Right kidney (tissue), 1 donor: ENCODE measurements at regions not wholly inside any gene's neighbourhood (a gene's known extent, or its start where the extent isn't known, plus 50 kb on each side); places are given as distances from the start of the nearest gene placed in this dataset.

Experiments
- DNase-seq: peaks from one replicate; pipeline ENCODE4 v3.0.0-alpha.2; 2016

- DNase-seq, result no peak
Observed at GRCh38 chr4:1476140-1476513, 69.9 kb upstream of the NKX1-1 start.

GRCh38 chr4:1475277-1476139 is 69.3 kb upstream of the NKX1-1 start:
- DNase-seq, result no peak

GRCh38 chr4:1474126-1475090 is 68.2 kb upstream of the NKX1-1 start:
- no peak for DNase-seq

GRCh38 chr4:1473718-1474117 is 67.5 kb upstream of the NKX1-1 start:
- DNase-seq, result no peak

- DNase-seq, result no peak
Observed at GRCh38 chr4:1472911-1473518, 66.8 kb upstream of the NKX1-1 start.

GRCh38 chr4:1472148-1472797 is 66.0 kb upstream of the NKX1-1 start:
- DNase-seq, result no peak

GRCh38 chr4:1471443-1472147 is 65.4 kb upstream of the NKX1-1 start:
- no peak for DNase-seq

GRCh38 chr4:1470816-1471442 is 64.7 kb upstream of the NKX1-1 start:
- DNase-seq, result no peak

- DNase-seq, result no peak
Observed at GRCh38 chr4:1470393-1470670, 64.1 kb upstream of the NKX1-1 start.

- DNase-seq, result no peak
Observed at GRCh38 chr4:1469607-1470392, 63.6 kb upstream of the NKX1-1 start.

GRCh38 chr4:1469043-1469442 is 62.8 kb upstream of the NKX1-1 start:
- no peak for DNase-seq

- DNase-seq, result no peak
Observed at GRCh38 chr4:1467581-1468458, 61.6 kb upstream of the NKX1-1 start.

- no peak for DNase-seq
Observed at GRCh38 chr4:1466863-1467165, 60.6 kb upstream of the NKX1-1 start.

- DNase-seq, result no peak
Observed at GRCh38 chr4:1466034-1466862, 60.0 kb upstream of the NKX1-1 start.

- no peak for DNase-seq
Observed at GRCh38 chr4:1465173-1466033, 59.2 kb upstream of the NKX1-1 start.

GRCh38 chr4:1464581-1465171 is 58.4 kb upstream of the NKX1-1 start:
- no peak for DNase-seq

GRCh38 chr4:1463927-1464540 is 57.8 kb upstream of the NKX1-1 start:
- no peak for DNase-seq
